H1 (cell line): ENCODE measurements at regions not wholly inside any gene's neighbourhood (a gene's known extent, or its start where the extent isn't known, plus 50 kb on each side); places are given as distances from the start of the nearest gene placed in this dataset.

Source experiments
- CTCF ChIA-PET: fragments of 300-600 bp; sonication (Branson Sonifier 250); formaldehyde crosslinking; loops from one replicate; lab custom pipeline; 2021; ENCODE audit not compliant: partially characterized antibody; lab: Charles Lee
- POLR2A ChIA-PET: fragments of 300-600 bp; sonication (Branson Sonifier 250); formaldehyde crosslinking; loops from one replicate; lab custom pipeline; 2021; ENCODE audit warnings: inconsistent platforms; ENCODE audit not compliant: partially characterized antibody; lab: Charles Lee
- DNase-seq, 2 experiments: peaks; one replicate each; pipeline versions ENCODE4 v3.0.0 to v3.0.0-alpha.2; 2010 to 2022; ENCODE audit warnings: low spot score in 2 of 2, low read depth in 1 of 2, mixed read lengths in 1 of 2
- FAIRE-seq: peaks from 2 replicates; lab custom pipeline; 2011; peaks lifted over from hg19 to GRCh38; lab: Jason Lieb, UNC
- H2AFZ ChIP-seq: 2 replicates; pipeline ENCODE4 v1.8.1; 2012; ENCODE audit warnings: low read length, inconsistent platforms
- H2AK5ac ChIP-seq: 2 replicates; pipeline ENCODE4 v1.6.1; 2013; ENCODE audit warnings: low read depth, low read length
- H2BK120ac ChIP-seq: replicated peaks from 2 replicates; pipeline ENCODE3; 2013; ENCODE audit warnings: low read depth, low read length, inconsistent platforms
- H2BK12ac ChIP-seq: 2 replicates; pipeline ENCODE4 v1.6.1; 2013; ENCODE audit warnings: low read depth, low read length
- H2BK15ac ChIP-seq: 2 replicates; pipeline ENCODE4 v1.6.1; 2013; ENCODE audit warnings: low read length
- H2BK20ac ChIP-seq: 2 replicates; pipeline ENCODE4 v1.6.1; 2013; ENCODE audit warnings: low read length
- H2BK5ac ChIP-seq: 2 replicates; pipeline ENCODE4 v1.6.1; 2013; ENCODE audit warnings: low read depth, low read length
- H3K14ac ChIP-seq: 2 replicates; pipeline ENCODE4 v1.6.1; 2013; ENCODE audit warnings: inconsistent platforms; ENCODE audit not compliant: insufficient read length
- H3K18ac ChIP-seq: 2 replicates; pipeline ENCODE4 v1.6.1; 2013; ENCODE audit warnings: low read length; ENCODE audit errors: extremely low read depth
- H3K23ac ChIP-seq: 2 replicates; pipeline ENCODE4 v1.6.1; 2013; ENCODE audit warnings: inconsistent platforms; ENCODE audit not compliant: insufficient read length
- H3K23me2 ChIP-seq: 2 replicates; pipeline ENCODE4 v1.6.1; 2013; ENCODE audit warnings: low read depth, low read length
- H3K27ac ChIP-seq: 2 replicates; pipeline ENCODE4 v1.6.1; 2011; ENCODE audit warnings: low read depth, low read length, inconsistent platforms
- H3K27me3 ChIP-seq, 4 experiments: replicated peaks in 1 of 4; 1 replicate in 1 of 4; 2 replicates in 3 of 4; pipeline versions ENCODE4 v1.6.1 to v1.8.1; 2011 to 2013; ENCODE audit warnings: low read length in 3 of 4, mild to moderate bottlenecking in 3 of 4, inconsistent platforms in 2 of 4, mixed read lengths in 2 of 4, moderate library complexity in 1 of 4; ENCODE audit not compliant: control insufficient read depth in 3 of 4, insufficient read depth in 3 of 4; ENCODE audit errors: extremely low read depth in 1 of 4
- H3K36me3 ChIP-seq, 4 experiments: 2 replicates each; pipeline versions ENCODE4 v1.6.1 to v1.8.1; 2011 to 2013; ENCODE audit warnings: mild to moderate bottlenecking in 4 of 4, low read length in 3 of 4, moderate library complexity in 2 of 4, control low read depth in 1 of 4, inconsistent platforms in 1 of 4; ENCODE audit not compliant: insufficient read depth in 4 of 4, control insufficient read depth in 2 of 4
- H3K4ac ChIP-seq: replicated peaks from 2 replicates; pipeline ENCODE3; 2013; ENCODE audit warnings: low read length, low read depth, mixed read lengths, inconsistent platforms; ENCODE audit not compliant: insufficient read length
- H3K4me1 ChIP-seq, 4 experiments: replicated peaks in 1 of 4; 1 replicate in 1 of 4; 2 replicates in 3 of 4; pipeline versions ENCODE4 v1.6.1 to v1.8.1; 2011 to 2013; ENCODE audit warnings: low read length in 3 of 4, inconsistent platforms in 2 of 4, mixed read lengths in 1 of 4; ENCODE audit not compliant: insufficient read depth in 4 of 4, control insufficient read depth in 3 of 4
- H3K4me2 ChIP-seq, 2 experiments: 2 replicates each; pipeline versions ENCODE4 v1.6.1 to v1.8.1; 2011 to 2013; ENCODE audit warnings: low read depth in 2 of 2, low read length in 2 of 2, control low read depth in 1 of 2, inconsistent platforms in 1 of 2, mild to moderate bottlenecking in 1 of 2; ENCODE audit not compliant: insufficient read depth in 1 of 2
- H3K4me3 ChIP-seq, 4 experiments: fragments of 200-600, 300-600 bp in 1 of 4; sonication (generic), shearing (Covaris generic), sonication (Bioruptor Twin) in 1 of 4; 2 replicates each; pipeline versions ENCODE4 v1.5.1 to v1.8.1; 2011 to 2016; ENCODE audit warnings: low read length in 4 of 4, low read depth in 3 of 4, control low read depth in 2 of 4, inconsistent platforms in 2 of 4, mild to moderate bottlenecking in 2 of 4, mixed read lengths in 1 of 4, moderate library complexity in 1 of 4; ENCODE audit not compliant: insufficient read depth in 2 of 4; ENCODE audit errors: extremely low read depth in 1 of 4
- H3K56ac ChIP-seq: replicated peaks from 2 replicates; pipeline ENCODE3; 2013; ENCODE audit warnings: low read depth, mild to moderate bottlenecking, mixed read lengths, low read length, inconsistent platforms; ENCODE audit not compliant: insufficient read length
- H3K79me1 ChIP-seq: 2 replicates; pipeline ENCODE4 v1.6.1; 2013; ENCODE audit warnings: low read depth, low read length, control low read depth
- H3K79me2 ChIP-seq, 2 experiments: 2 replicates each; pipeline versions ENCODE4 v1.6.1 to v1.8.1; 2012 to 2013; ENCODE audit warnings: low read length in 2 of 2, mild to moderate bottlenecking in 2 of 2, inconsistent platforms in 1 of 2; ENCODE audit not compliant: insufficient read depth in 2 of 2, control insufficient read depth in 1 of 2
- H3K9ac ChIP-seq, 4 experiments: replicated peaks in 1 of 4; 1 replicate in 1 of 4; 2 replicates in 3 of 4; pipeline versions ENCODE4 v1.6.1 to v1.8.1; 2011 to 2013; ENCODE audit warnings: low read depth in 3 of 4, low read length in 3 of 4, control low read depth in 2 of 4, mild to moderate bottlenecking in 2 of 4, moderate library complexity in 2 of 4, inconsistent platforms in 1 of 4; ENCODE audit errors: extremely low read depth in 1 of 4
- H3K9me3 ChIP-seq, 2 experiments: 2 replicates each; pipeline versions ENCODE4 v1.6.1 to v1.8.1; 2012 to 2013; ENCODE audit warnings: mild to moderate bottlenecking in 2 of 2, moderate library complexity in 2 of 2, control low read depth in 1 of 2, inconsistent platforms in 1 of 2, low read depth in 1 of 2, low read length in 1 of 2, mixed read lengths in 1 of 2; ENCODE audit not compliant: insufficient read depth in 2 of 2
- H4K20me1 ChIP-seq, 2 experiments: replicated peaks in 1 of 2; 2 replicates each; pipeline versions ENCODE3 to v1.8.1; 2011 to 2013; ENCODE audit warnings: inconsistent platforms in 2 of 2, low read length in 2 of 2, mild to moderate bottlenecking in 1 of 2; ENCODE audit not compliant: insufficient read depth in 2 of 2, control insufficient read depth in 1 of 2
- H4K5ac ChIP-seq: 2 replicates; pipeline ENCODE4 v1.6.1; 2013; ENCODE audit warnings: low read length, low read depth, mixed read lengths, inconsistent platforms; ENCODE audit not compliant: insufficient read length
- H4K8ac ChIP-seq: 2 replicates; pipeline ENCODE4 v1.8.0; 2013; ENCODE audit warnings: mild to moderate bottlenecking, moderate library complexity, low read length, inconsistent platforms; ENCODE audit not compliant: insufficient read depth; ENCODE audit errors: extremely low read depth
- H4K91ac ChIP-seq: replicated peaks from 2 replicates; pipeline ENCODE3; 2013; ENCODE audit warnings: low read length, mixed read lengths, inconsistent platforms; ENCODE audit not compliant: insufficient read length
- BCL11A ChIP-seq, 2 experiments: IDR thresholded peaks; one replicate each; pipeline ENCODE4 v1.6.1; 2011; ENCODE audit warnings: low read depth in 2 of 2, low read length in 2 of 2, mild to moderate bottlenecking in 2 of 2
- BRCA1 ChIP-seq: IDR thresholded peaks from 2 replicates; pipeline ENCODE4 v1.6.1; 2012; ENCODE audit warnings: low read depth, low read length, improper control_type of control experiment
- CEBPB ChIP-seq: IDR thresholded peaks from 2 replicates; pipeline ENCODE4 v1.6.1; 2012; ENCODE audit warnings: low read depth, low read length
- EGR1 ChIP-seq: IDR thresholded peaks from 2 replicates; pipeline ENCODE4 v1.6.1; 2011; ENCODE audit warnings: low read depth, low read length, borderline replicate concordance
- EZH2 ChIP-seq: fragments of 200-600 bp; sonication (generic); IDR thresholded peaks from 2 replicates; pipeline ENCODE4 v1.7.1; 2012; ENCODE audit warnings: low read depth, mild to moderate bottlenecking, moderate library complexity, low read length, inconsistent platforms; ENCODE audit not compliant: severe bottlenecking
- GABPA ChIP-seq: IDR thresholded peaks from 2 replicates; pipeline ENCODE4 v1.6.1; 2011; ENCODE audit warnings: mild to moderate bottlenecking, low read length, moderate library complexity, borderline replicate concordance; ENCODE audit not compliant: insufficient read depth
- JUND ChIP-seq: IDR thresholded peaks from 2 replicates; pipeline ENCODE4 v1.6.1; 2011; ENCODE audit warnings: mild to moderate bottlenecking, improper control_type of control experiment, low read length
- PHF8 ChIP-seq: fragments of 200-600 bp; sonication (generic); conservative IDR thresholded peaks from 2 replicates; pipeline ENCODE4 v1.7.1; 2012; ENCODE audit warnings: low read depth, mild to moderate bottlenecking, inconsistent platforms, low read length, moderate library complexity
- SIX5 ChIP-seq: IDR thresholded peaks from 2 replicates; pipeline ENCODE4 v1.6.1; 2011; ENCODE audit warnings: mild to moderate bottlenecking, low read depth, low read length
- SP2 ChIP-seq: IDR thresholded peaks from 2 replicates; pipeline ENCODE4 v1.6.1; 2012; ENCODE audit warnings: mild to moderate bottlenecking, low read length, inconsistent platforms
- SP4 ChIP-seq: IDR thresholded peaks from 2 replicates; pipeline ENCODE4 v1.6.1; 2012; ENCODE audit warnings: low read length, inconsistent platforms
- TBP ChIP-seq: IDR thresholded peaks from 2 replicates; pipeline ENCODE4 v1.6.1; 2011; ENCODE audit warnings: low read depth, low read length, improper control_type of control experiment
- TCF12 ChIP-seq: IDR thresholded peaks from 2 replicates; pipeline ENCODE4 v1.6.1; 2011; ENCODE audit warnings: low read depth, mild to moderate bottlenecking, low read length
- TEAD4 ChIP-seq: IDR thresholded peaks from 2 replicates; pipeline ENCODE4 v1.6.1; 2012; ENCODE audit warnings: low read depth, low read length, inconsistent platforms, mixed read lengths
- YY1 ChIP-seq: IDR thresholded peaks from 2 replicates; pipeline ENCODE4 v1.6.1; 2011; ENCODE audit warnings: low read depth, mild to moderate bottlenecking, low read length
- ZNF274 ChIP-seq: IDR thresholded peaks from 2 replicates; pipeline ENCODE4 v1.7.0; 2012; ENCODE audit warnings: low read length, borderline replicate concordance; ENCODE audit errors: extremely low read depth
- WGBS, 2 experiments: shearing (Covaris generic) in 1 of 2; methylation state at CpG; one replicate each; pipeline versions ENCODE4 v1.1.6 to v1.1.7; 2013 to 2015; ENCODE audit warnings: low lambda C conversion rate in 2 of 2, mixed read lengths in 2 of 2, inconsistent platforms in 1 of 2, low coverage in 1 of 2, missing lambda C conversion rate in 1 of 2; ENCODE audit not compliant: insufficient replicate concordance in 2 of 2, insufficient coverage in 1 of 2, insufficient read length in 1 of 2; ENCODE audit errors: extremely low coverage in 1 of 2, missing lambda C conversion rate in 1 of 2; 5-methylcytosine and 5-hydroxymethylcytosine counted together

- CTCF ChIA-PET: interaction anchor here (0.7 kb wide), 1 partner anchor 16 kb away, joined by 3 read pairs; no protein-coding TSS in a partner anchor
- TF ChIP-seq SP4: no peak
- TF ChIP-seq BCL11A (IDR thresholded peaks at IDR 0.05; ENCODE audit: low read depth in 2 of 2, low read length in 2 of 2): no peak
- no peak for TF ChIP-seq TBP
- no peak for TF ChIP-seq JUND
- no peak for TF ChIP-seq GABPA
- TF ChIP-seq TEAD4: no peak
- no peak for TF ChIP-seq CEBPB
- TF ChIP-seq TCF12: no peak
- TF ChIP-seq EGR1: no peak
- no peak for TF ChIP-seq ZNF274
- no peak for TF ChIP-seq PHF8
- no peak for TF ChIP-seq YY1
- TF ChIP-seq BRCA1: no peak
- no peak for TF ChIP-seq SIX5
- no peak for TF ChIP-seq SP2
- TF ChIP-seq EZH2: no peak
Observed at GRCh38 chr17:63274146-63274545, 172.0 kb downstream of the CYB561 start.

More at GRCh38 chr17:63274146-63274545, 172.0 kb downstream of the CYB561 start:
- Histone ChIP-seq H4K20me1 (no peaks in the 10 kb centered on the region), H2BK15ac (no peak overlapping the region), H3K18ac (no peak overlapping the region), H3K23me2 (no peaks in the 10 kb centered on the region), H2BK12ac (no peak overlapping the region), H3K36me3 (no peaks in the 10 kb centered on the region), H2AFZ (no peak overlapping the region), H3K79me2 (no peaks in the 10 kb centered on the region), H4K91ac (no peak overlapping the region), H3K14ac (no peak overlapping the region), H3K4me1 (0 out of 7 replicates have a peak, but pooled peaks cover 0 to 2% (median 0%) of the 10 kb centered on the region in 4 experiments), H3K27me3 (no peaks in the 10 kb centered on the region), H2BK20ac (no peak overlapping the region), H3K9ac (no peak overlapping the region), H3K9me3 (no peaks in the 10 kb centered on the region), H3K23ac (no peak overlapping the region), H3K4ac (no peak overlapping the region), H2BK5ac (no peak overlapping the region), H3K27ac (no peak overlapping the region), H3K56ac (no peak overlapping the region), H3K4me2 (no peak overlapping the region), H4K8ac (no peak overlapping the region), H3K4me3 (no peak overlapping the region), H2BK120ac (no peak overlapping the region), H2AK5ac (no peak overlapping the region), H3K79me1 (no peaks in the 10 kb centered on the region; the same call in 1 of the 2 replicates), H4K5ac (no peak overlapping the region)
- POLR2A ChIA-PET: interaction anchor here (1.1 kb wide), 1 partner anchor 9 kb away, joined by 4 read pairs; no protein-coding TSS in a partner anchor
- 92% methylated on average over 3 of the region's 3 CpGs; no CpG with 5 or more reads in 1 of the 2 experiments for WGBS, 2 experiments
- FAIRE-seq: no peak
- DNase-seq: no peak
